HG03442 (cell line): ENCODE measurements at regions not wholly inside any gene's neighbourhood (a gene's known extent, or its start where the extent isn't known, plus 50 kb on each side); places are given as distances from the start of the nearest gene placed in this dataset.

ENCODE experiments used
- ATAC-seq: cut with Tn5 transposase; IDR thresholded peaks from one replicate; pipeline ENCODE4 v1.9.1; 2021; ENCODE audit warnings: mild to moderate bottlenecking, moderate library complexity; ENCODE audit not compliant: unreplicated experiment

DNA sequence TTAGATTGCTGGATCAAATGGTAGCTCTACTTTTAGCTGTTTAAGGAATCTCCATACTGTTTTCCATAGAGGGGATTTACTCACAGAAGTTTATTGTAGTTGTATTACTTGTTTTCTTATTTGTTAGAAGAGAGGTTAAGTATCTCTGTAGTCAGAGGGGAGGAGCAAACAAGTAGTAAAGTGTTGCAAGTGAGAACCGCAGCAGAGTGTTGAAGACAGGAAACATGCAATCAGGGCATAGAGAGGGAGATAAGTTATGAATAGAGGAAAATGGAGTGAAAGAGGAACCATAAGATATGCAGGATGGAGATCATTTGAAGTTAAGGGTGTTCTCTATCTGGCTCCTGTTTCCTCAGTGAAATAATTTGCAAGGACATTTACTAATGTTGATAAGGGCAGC is 331.4 kb upstream of the TMEM229A start:
- no peak for ATAC-seq

- no peak for ATAC-seq
Observed at GRCh38 chr7:124354201-124354600, 321.3 kb upstream of the TMEM229A start.

GRCh38 chr7:124351950-124352349 is 319.1 kb upstream of the TMEM229A start:
- no peak for ATAC-seq

DNA sequence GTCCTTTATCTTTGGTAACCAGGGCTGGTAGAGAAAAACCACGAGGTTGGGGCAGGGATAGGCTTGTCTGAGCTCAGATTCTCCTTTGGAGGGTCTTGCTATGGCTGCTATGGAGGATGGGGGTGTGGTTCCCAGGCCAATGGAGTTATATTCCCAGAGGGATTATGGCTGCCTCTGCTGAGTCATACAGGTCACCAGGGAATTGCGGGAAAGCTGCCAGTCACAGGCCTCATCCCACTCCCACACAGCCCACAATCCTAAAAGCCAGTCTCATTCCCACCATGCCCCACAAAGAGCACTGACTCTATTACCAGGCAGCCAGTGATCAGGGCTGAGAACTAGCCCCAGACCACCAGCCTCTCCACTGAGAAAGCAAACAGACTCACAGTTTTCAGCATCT is 316.6 kb upstream of the TMEM229A start:
- no peak for ATAC-seq

- ATAC-seq: no peak
Observed at GRCh38 chr7:124338861-124339260, 306.0 kb upstream of the TMEM229A start.

GRCh38 chr7:124330731-124331407 is 298.0 kb upstream of the TMEM229A start:
- no peak for ATAC-seq

DNA sequence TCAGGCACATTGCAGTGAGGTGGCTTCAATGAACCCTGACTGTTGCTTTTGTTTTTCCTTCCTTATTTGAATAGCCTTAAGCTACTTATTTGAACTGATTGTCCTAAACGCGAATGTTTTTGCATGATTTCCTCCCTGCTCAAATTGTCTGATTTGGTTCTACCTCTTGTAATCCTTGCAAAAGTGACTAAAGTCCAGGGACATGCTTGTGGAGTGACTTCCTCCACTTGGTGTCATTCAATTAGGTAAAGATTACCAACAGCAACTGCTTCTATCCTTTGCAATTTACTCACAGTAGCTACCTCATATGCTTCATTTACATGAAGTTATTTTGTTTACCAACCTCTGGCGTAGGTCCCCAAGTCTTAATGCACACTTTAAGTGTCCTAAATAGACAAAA is 295.9 kb upstream of the TMEM229A start:
- no peak for ATAC-seq

DNA sequence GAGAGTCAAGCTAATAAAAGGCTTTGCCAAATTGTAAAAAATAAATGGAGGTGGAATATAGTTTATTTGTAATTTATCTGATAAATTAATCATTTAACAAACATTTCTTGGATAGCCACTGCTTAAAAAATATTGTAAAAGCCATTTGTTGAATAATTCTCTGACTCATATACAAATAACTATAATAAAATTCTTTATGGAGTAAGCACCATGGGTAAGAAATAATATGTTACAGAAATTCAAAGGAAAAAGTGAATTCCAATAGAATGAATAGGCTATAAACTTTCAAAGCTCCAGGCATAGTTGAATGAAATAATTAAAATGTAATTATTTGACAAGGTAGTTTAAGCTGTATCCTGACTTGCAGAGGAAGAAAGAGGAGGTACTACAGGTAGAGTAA is 291.4 kb upstream of the TMEM229A start:
- ATAC-seq: no peak

- no peak for ATAC-seq
Observed at GRCh38 chr7:124323597-124323996, 290.7 kb upstream of the TMEM229A start.

DNA sequence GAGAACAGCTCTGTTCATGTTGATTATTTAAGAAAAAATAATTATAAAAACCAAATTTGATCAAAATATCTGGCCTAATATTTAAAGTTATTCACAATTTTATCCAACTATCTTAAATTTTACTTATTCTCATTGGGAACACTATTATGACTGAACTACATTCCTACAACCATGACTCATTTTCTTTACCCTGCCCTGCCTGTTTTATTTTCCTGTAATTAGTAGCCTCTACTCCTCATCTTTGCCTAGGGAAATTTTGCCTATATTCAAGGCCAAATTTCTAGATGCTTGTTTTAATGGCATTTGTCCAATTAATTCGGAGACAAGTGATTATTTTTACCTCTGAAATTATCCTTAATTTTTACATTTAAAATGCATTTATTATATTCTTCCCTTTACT is 289.7 kb upstream of the TMEM229A start:
- no peak for ATAC-seq

GRCh38 chr7:124318721-124319450 is 286.0 kb upstream of the TMEM229A start:
- ATAC-seq: no peak

DNA sequence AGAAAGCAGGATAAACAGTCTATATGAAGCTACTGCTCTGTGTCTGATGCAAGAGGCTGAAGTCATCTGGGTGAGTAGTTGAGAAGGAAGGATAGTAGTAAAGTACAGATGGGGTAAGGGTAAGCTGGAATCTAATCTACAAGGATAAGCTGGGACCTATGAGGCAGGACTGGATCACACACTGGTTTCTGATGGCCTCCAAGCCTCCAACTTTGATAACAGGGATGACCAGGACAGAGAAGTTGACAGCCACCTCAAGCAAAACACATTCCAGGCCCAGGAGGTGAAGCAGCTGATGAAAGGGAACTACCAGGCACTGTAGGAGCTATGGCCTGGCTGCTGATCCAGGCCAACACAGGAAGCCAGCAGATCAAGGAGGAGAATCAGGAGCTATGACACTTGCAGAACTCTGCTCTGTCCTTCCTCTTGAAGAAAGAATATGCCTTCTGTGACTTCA is 278.1 kb upstream of the TMEM229A start:
- ATAC-seq: no peak

DNA sequence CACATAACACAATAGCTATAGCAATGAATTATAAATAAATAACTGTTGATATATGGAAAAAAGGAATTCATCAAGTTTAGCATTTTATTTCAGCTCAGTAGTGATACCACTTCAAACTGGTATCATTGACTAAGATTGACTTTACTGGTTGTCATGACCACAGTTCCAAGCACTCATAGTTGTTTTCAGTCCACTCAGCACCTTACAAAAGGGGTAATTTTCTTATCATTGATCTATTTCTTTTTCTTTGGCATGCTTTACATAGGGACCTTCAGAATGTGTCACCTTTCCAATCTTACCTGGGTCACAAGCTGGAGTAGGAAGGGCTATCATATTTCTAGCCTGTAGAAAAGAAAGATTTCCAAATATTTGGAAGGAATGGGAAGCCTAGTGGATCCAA is 275.5 kb upstream of the TMEM229A start:
- ATAC-seq: no peak

DNA sequence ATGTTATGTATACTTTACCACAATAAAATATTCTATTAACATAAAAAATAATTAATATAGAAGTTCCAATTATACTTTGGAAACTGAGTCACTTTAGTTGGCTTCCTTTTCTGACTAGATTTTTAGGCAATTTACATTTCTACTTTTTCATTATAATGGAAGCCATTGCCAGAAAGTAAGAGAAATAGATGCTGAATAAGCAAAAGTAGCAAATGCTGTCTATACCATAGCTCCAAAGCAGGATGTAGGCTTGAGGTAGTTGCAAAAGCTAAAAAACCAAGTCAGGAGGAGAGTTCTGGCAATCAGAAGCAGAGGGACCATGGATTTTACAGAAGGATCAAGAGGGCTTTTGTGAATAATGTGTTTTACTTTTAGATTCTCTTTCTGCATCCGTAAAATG is 262.4 kb upstream of the TMEM229A start:
- ATAC-seq: no peak

DNA sequence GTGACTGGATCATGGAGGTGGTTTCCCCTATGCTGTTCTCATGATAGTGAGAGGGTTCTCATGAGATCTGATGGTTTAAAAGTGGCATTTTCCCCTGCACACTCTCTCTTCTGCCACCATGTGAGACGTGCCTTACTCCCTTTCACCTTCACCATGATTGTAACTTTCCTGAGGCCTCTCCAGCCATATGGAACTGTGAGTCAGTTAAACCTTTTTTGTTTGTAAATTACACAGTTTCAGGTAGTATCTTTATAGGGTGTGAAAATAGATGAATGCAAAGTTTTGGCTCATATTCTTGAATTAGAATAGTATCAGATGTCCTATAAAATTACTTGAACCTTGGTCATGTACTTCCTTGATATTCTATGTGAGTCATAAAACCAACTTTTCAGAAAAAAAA is 252.1 kb upstream of the TMEM229A start:
- ATAC-seq: no peak

DNA sequence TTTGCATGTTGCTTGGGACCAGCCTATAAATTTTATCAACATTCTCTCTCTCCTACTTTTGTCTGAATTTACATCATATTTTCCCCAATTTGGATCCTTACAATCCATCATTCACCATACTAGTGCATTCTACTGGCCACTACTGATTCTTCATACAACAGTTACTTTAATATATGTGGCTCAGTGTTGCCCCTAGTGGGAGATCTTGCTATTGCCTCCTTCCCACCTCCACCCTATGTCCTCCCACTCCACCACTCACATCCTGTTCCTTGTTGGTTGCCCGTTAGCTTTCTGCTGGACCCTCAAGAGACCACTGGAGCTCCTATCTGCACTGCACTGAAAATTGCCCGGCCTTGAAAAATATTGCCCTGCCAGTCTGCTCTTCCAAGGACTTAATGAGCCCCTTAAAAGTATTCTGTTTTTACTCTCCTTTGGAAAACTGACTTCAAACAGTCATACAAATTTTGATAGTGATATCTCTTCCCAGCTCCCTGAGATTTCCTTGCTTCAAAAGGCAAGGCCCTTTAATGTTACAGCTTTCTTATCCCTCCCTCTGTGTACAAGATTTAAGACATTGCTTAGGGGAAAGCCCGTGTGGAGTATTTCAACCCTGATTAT is 243.2 kb upstream of the TMEM229A start:
- ATAC-seq: peak; percentile 99

GRCh38 chr7:124275411-124275810 is 242.5 kb upstream of the TMEM229A start:
- no peak for ATAC-seq

DNA sequence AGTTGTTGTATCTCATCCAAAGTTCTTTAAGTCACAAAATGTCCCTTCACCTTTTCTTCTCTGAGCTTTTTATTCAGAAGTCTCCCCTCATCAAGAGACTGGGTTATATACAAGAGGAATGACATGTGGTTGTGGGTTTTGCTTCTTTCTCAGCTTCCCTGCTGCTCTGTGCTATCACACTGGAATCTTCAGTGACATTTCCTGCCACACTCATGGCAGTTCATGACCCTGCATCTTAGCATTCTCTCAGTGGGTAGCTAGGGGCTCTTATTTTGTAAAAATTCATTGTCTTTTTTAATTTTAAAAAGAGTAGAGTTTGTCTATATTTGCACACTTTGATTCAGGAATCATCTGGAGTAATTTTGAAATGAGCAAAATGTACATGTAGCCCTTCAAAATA is 236.9 kb upstream of the TMEM229A start:
- no peak for ATAC-seq

DNA sequence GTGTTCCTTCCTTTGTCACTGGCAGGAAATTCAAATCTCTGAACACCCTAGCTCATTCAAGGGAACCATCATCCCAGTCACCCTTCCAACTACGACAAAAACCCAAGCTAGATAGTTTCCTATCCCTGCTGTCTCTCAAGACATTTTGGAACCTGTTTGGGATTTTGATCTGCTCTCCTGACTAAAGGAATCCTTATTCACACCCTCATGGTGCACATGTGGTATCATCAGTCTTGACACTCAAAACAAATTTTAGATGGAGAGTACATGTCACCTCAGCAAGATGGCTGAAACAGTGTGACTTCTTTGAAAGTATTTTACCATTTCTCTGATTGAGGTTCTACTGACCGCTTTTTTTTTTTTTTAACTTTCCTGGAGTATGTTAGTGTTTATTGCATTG is 234.3 kb upstream of the TMEM229A start:
- no peak for ATAC-seq

DNA sequence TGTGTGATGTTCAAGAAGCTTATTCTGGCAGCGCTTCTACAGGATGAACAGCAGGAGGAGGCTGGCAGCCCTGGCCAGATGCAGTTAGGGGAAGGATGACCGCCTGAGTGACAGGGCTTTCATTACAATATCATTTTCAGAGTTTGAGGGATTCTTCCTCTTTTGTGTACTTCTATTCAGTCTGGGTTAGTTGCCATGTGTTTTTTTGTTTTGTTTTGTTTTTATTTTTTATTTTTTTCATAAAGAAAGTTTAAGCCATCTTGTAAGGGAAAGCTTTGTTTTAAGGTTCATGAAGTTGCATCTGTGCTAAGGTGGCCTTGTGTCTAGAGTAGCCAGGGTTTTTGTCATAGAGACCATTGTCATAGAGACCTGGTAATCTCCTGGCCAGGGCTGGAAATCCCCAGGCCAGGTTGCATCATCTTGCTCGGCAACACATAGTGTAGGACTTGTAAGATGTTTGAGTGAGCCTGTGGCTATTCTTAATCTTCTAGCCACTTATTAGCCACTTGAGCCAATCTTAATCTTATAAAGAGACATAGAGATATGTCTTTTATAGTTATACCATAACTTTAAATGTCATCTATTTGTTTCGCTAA is 230.5 kb upstream of the TMEM229A start:
- peak; percentile 97 for ATAC-seq

GRCh38 chr7:124261710-124262109 is 228.8 kb upstream of the TMEM229A start:
- no peak for ATAC-seq
